ENCODE measurements at regions not wholly inside any gene's neighbourhood (a gene's known extent, or its start where the extent isn't known, plus 50 kb on each side); places are given as distances from the start of the nearest gene placed in this dataset.

- TF ChIP-seq USF2 (IDR thresholded peaks at IDR 0.05; ENCODE audit: borderline replicate concordance, low read depth, low read length) (no peak), USF1 (IDR thresholded peaks at IDR 0.05; ENCODE audit: borderline replicate concordance, low read depth) (no peak), POLR2AphosphoS5 (IDR thresholded peaks at IDR 0.05; ENCODE audit: low read depth, low read length) (no peak), TAF1 (IDR thresholded peaks at IDR 0.05; ENCODE audit: borderline replicate concordance, low read depth, low read length) (no peak), EZH2phosphoT487 (IDR thresholded peaks at IDR 0.05; ENCODE audit: borderline replicate concordance, low read depth) (no peak), MEF2A (IDR thresholded peaks at IDR 0.05; ENCODE audit: borderline replicate concordance, low read depth) (no peak), EP300 (IDR thresholded peaks at IDR 0.05; ENCODE audit: borderline replicate concordance in 1 of 2, low read depth in 1 of 2, low read length in 1 of 2) (no peak), GABPA (IDR thresholded peaks at IDR 0.05; ENCODE audit: low read depth) (no peak), JUND (IDR thresholded peaks at IDR 0.05) (no peak), MXI1 (IDR thresholded peaks at IDR 0.05; ENCODE audit: low read depth, low read length) (no peak), FOXM1 (IDR thresholded peaks at IDR 0.05; ENCODE audit: low read depth) (no peak), RAD21 (IDR thresholded peaks at IDR 0.05; ENCODE audit: low read length) (no peak), REST (IDR thresholded peaks at IDR 0.05; ENCODE audit: low read depth, low read length) (no peak)
- TF ChIP-seq, protein P1, sequence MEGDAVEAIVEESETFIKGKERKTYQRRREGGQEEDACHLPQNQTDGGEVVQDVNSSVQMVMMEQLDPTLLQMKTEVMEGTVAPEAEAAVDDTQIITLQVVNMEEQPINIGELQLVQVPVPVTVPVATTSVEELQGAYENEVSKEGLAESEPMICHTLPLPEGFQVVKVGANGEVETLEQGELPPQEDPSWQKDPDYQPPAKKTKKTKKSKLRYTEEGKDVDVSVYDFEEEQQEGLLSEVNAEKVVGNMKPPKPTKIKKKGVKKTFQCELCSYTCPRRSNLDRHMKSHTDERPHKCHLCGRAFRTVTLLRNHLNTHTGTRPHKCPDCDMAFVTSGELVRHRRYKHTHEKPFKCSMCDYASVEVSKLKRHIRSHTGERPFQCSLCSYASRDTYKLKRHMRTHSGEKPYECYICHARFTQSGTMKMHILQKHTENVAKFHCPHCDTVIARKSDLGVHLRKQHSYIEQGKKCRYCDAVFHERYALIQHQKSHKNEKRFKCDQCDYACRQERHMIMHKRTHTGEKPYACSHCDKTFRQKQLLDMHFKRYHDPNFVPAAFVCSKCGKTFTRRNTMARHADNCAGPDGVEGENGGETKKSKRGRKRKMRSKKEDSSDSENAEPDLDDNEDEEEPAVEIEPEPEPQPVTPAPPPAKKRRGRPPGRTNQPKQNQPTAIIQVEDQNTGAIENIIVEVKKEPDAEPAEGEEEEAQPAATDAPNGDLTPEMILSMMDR (IDR thresholded peaks at IDR 0.05), result no peak
Observed at GRCh38 chr5:142250119-142250518, 74.7 kb downstream of the SPRY4 start.

Data from SK-N-SH (cell line).